Esophagus muscularis mucosa (tissue), 4 donors: ENCODE measurements at regions not wholly inside any gene's neighbourhood (a gene's known extent, or its start where the extent isn't known, plus 50 kb on each side); places are given as distances from the start of the nearest gene placed in this dataset.

Source experiments
- CTCF ChIP-seq, 3 experiments: fragments of 200-600 bp in 2 of 3; fragments of 450-650 bp in 1 of 3; sonication (generic) in 2 of 3; IDR thresholded peaks; one replicate each; pipeline ENCODE4 v1.5.1; 2017 to 2019; ENCODE audit warnings: antibody characterized with exemption in 3 of 3, mild to moderate bottlenecking in 2 of 3, moderate library complexity in 1 of 3
- EP300 ChIP-seq: sonication (generic); formaldehyde crosslinking; IDR thresholded peaks from one replicate; pipeline ENCODE4 v1.6.1; 2017; ENCODE audit warnings: antibody characterized with exemption
- POLR2A ChIP-seq: fragments of 450-650 bp; IDR thresholded peaks from one replicate; pipeline ENCODE4 v1.6.1; 2017; ENCODE audit warnings: antibody characterized with exemption, moderate library complexity, mild to moderate bottlenecking, low read depth
- POLR2AphosphoS5 ChIP-seq, 2 donors: sonication (generic); formaldehyde crosslinking; IDR thresholded peaks; one replicate each; pipeline ENCODE4 v1.6.1; 2017; ENCODE audit warnings: antibody characterized with exemption in 2 of 2

DNA sequence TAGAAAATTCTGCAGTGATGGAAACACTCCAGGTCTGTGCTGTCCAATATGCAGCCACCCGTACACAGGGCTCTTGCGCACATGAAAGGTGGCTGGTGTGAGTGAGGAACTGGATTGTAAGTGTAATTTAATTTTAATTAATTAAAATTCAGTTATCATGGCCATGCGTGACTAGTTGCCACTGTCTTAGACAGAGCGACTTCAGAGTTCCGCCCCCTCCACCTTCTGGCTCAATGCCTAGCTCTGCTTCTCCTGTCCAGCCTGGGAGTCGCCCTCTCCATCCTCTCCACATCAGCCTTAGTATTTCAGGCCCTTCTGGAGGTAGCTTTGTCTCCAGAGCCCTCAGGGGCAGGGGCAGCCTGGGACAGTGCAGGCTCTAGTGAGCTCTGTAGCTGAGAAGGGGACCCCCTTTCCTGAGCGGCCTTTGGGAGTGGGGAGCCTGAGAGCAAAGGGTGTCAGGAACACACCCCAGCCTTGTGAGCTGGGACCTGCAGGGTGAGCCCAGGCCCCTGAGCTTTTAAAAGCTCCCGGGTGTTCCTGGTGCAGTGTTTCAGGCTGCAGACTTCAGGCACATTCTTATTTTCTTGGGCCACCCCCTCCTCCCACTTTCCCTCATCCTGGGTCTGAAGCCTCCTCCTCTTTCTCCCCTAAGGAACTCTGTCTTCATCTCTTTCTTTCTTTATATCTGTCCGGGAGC is 99.4 kb downstream of the IRF8 start:
- TF ChIP-seq CTCF (IDR thresholded peaks at IDR 0.05) (no peak), POLR2AphosphoS5 (IDR thresholded peaks at IDR 0.05) (no peak), POLR2A (no peak), EP300 (no peak)
